B cell (primary cell): ENCODE measurements at regions not wholly inside any gene's neighbourhood (a gene's known extent, or its start where the extent isn't known, plus 50 kb on each side); places are given as distances from the start of the nearest gene placed in this dataset.

Experiments
- CTCF ChIP-seq: fragments of 200-600 bp; IDR thresholded peaks from one replicate; pipeline ENCODE4 v1.8.0; 2022; ENCODE audit warnings: antibody characterized with exemption, mild to moderate bottlenecking
- EZH2 ChIP-seq: IDR thresholded peaks from 2 replicates; pipeline ENCODE4 v1.6.1; 2012; ENCODE audit warnings: borderline replicate concordance, low read depth, mild to moderate bottlenecking, moderate library complexity, low read length; ENCODE audit not compliant: insufficient read depth, poor library complexity, severe bottlenecking

- TF ChIP-seq CTCF = no peak
- TF ChIP-seq EZH2 = no peak
Measured at GRCh38 chr15:37818152-37818677, 116.2 kb upstream of the TMCO5A start.
